K562 (cell line): ENCODE measurements at regions not wholly inside any gene's neighbourhood (a gene's known extent, or its start where the extent isn't known, plus 50 kb on each side); places are given as distances from the start of the nearest gene placed in this dataset.

Experiments used
- ARID2 ChIP-seq: fragments of 450-650 bp; IDR thresholded peaks from 2 replicates; pipeline ENCODE4 v1.6.1; 2017; ENCODE audit warnings: antibody characterized with exemption, mild to moderate bottlenecking
- CEBPG ChIP-seq, 3 experiments: fragments of 200-800 bp in 1 of 3; sonication (Bioruptor generic) in 1 of 3; sonication (generic) in 1 of 3; formaldehyde crosslinking in 1 of 3; IDR thresholded peaks in 2 of 3; conservative IDR thresholded peaks in 1 of 3; 2 replicates each; pipeline versions ENCODE4 v1.6.1 to v1.8.0; 2016 to 2022; ENCODE audit warnings: missing compliant biosample characterization in 2 of 3, missing genetic modification characterization in 2 of 3, mild to moderate bottlenecking in 1 of 3, missing genetic modification reagents in 1 of 3
- CTCF ChIP-seq, 3 experiments: IDR thresholded peaks in 2 of 3; conservative IDR thresholded peaks in 1 of 3; 2 replicates each; pipeline ENCODE4 v1.5.1; 2011 to 2012; ENCODE audit warnings: low read length in 3 of 3, mild to moderate bottlenecking in 3 of 3, control low read depth in 2 of 3, improper control_type of control experiment in 1 of 3, inconsistent platforms in 1 of 3, low read depth in 1 of 3, mixed read lengths in 1 of 3, moderate library complexity in 1 of 3; ENCODE audit not compliant: insufficient read depth in 2 of 3
- FOSL1 ChIP-seq: fragments of 200-800 bp; sonication (Bioruptor generic); conservative IDR thresholded peaks from 2 replicates; pipeline ENCODE4 v1.6.1; 2016; ENCODE audit warnings: missing genetic modification characterization, missing compliant biosample characterization
- MBD2 ChIP-seq: sonication (generic); IDR thresholded peaks from 2 replicates; pipeline ENCODE4 v1.6.1; 2016; ENCODE audit warnings: low read depth, borderline replicate concordance
- NCOR1 ChIP-seq: fragments of 450-650 bp; IDR thresholded peaks from 2 replicates; pipeline ENCODE4 v1.6.1; 2016; ENCODE audit warnings: mild to moderate bottlenecking, moderate library complexity
- NUFIP1 ChIP-seq: fragments of 450-650 bp; IDR thresholded peaks from 2 replicates; pipeline ENCODE4 v1.6.1; 2018; ENCODE audit not compliant: partially characterized antibody
- POLR2H ChIP-seq: IDR thresholded peaks from 2 replicates; pipeline ENCODE4 v1.6.1; 2016; ENCODE audit warnings: missing genetic modification characterization, low read depth, mild to moderate bottlenecking, control low read depth, missing compliant biosample characterization, moderate library complexity
- POLR3G ChIP-seq: IDR thresholded peaks from 2 replicates; pipeline ENCODE4 v1.6.1; 2011; ENCODE audit not compliant: insufficient read length, insufficient replicate concordance; ENCODE audit errors: extremely low read depth
- RBM15 ChIP-seq: fragments of 200-400 bp; formaldehyde crosslinking; IDR thresholded peaks from 2 replicates; pipeline ENCODE4 v1.6.1; 2018; ENCODE audit warnings: mild to moderate bottlenecking, low read length, moderate library complexity; ENCODE audit not compliant: insufficient read depth
- RBM34 ChIP-seq: fragments of 200-400 bp; formaldehyde crosslinking; IDR thresholded peaks from 2 replicates; pipeline ENCODE4 v1.6.1; 2018; ENCODE audit warnings: low read length, borderline replicate concordance; ENCODE audit not compliant: insufficient read depth
- ZNF282 ChIP-seq: sonication (generic); formaldehyde crosslinking; IDR thresholded peaks from 2 replicates; pipeline ENCODE4 v1.8.1; 2023; ENCODE audit warnings: missing genetic modification reagents
- ZNF316 ChIP-seq: fragments of 450-650 bp; IDR thresholded peaks from 2 replicates; pipeline ENCODE4 v1.6.1; 2016
- TF ChIP-seq, protein P1 (sequence below): sonication (generic); formaldehyde crosslinking; IDR thresholded peaks from 2 replicates; pipeline ENCODE4 v1.8.1; 2023; ENCODE audit warnings: mild to moderate bottlenecking, missing genetic modification reagents
- TF ChIP-seq, protein P2 (sequence below): fragments of 450-650 bp; IDR thresholded peaks from 2 replicates; pipeline ENCODE4 v1.6.1; 2016; ENCODE audit warnings: low read depth

GRCh38 chr18:1466035-1466434, 561.4 kb downstream of the ADCYAP1 start (continued):
- TF ChIP-seq CTCF (IDR thresholded peaks at IDR 0.05 in 2 of 3, conservative IDR thresholded peaks at IDR 0.05 in 1 of 3; ENCODE audit: insufficient read depth in 2 of 3, low read depth in 1 of 3, low read length in 3 of 3) (no peak), POLR2H (tag) (0 out of 2 replicates have a peak, but pooled peaks have one; percentile 19), NUFIP1 (no peak), FOSL1 (tag) (peak; percentile 65; the same call in 1 of the 2 replicates), RBM34 (no peak), ARID2 (no peak), POLR3G (no peak), ZNF282 (CRISPR knock-in tag) (no peak), RBM15 (no peak), ZNF316 (no peak), NCOR1 (no peak), MBD2 (no peak), CEBPG (CRISPR knock-in tag; IDR thresholded peaks at IDR 0.05) (no peak), CEBPG (tag; conservative IDR thresholded peaks at IDR 0.05 in 1 of 2, IDR thresholded peaks at IDR 0.05 in 1 of 2) (peak; percentile 69 to 77; a peak in 3 of 4 replicates)
- TF ChIP-seq, protein P1, sequence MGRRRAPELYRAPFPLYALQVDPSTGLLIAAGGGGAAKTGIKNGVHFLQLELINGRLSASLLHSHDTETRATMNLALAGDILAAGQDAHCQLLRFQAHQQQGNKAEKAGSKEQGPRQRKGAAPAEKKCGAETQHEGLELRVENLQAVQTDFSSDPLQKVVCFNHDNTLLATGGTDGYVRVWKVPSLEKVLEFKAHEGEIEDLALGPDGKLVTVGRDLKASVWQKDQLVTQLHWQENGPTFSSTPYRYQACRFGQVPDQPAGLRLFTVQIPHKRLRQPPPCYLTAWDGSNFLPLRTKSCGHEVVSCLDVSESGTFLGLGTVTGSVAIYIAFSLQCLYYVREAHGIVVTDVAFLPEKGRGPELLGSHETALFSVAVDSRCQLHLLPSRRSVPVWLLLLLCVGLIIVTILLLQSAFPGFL, result no peak
- TF ChIP-seq, protein P2, sequence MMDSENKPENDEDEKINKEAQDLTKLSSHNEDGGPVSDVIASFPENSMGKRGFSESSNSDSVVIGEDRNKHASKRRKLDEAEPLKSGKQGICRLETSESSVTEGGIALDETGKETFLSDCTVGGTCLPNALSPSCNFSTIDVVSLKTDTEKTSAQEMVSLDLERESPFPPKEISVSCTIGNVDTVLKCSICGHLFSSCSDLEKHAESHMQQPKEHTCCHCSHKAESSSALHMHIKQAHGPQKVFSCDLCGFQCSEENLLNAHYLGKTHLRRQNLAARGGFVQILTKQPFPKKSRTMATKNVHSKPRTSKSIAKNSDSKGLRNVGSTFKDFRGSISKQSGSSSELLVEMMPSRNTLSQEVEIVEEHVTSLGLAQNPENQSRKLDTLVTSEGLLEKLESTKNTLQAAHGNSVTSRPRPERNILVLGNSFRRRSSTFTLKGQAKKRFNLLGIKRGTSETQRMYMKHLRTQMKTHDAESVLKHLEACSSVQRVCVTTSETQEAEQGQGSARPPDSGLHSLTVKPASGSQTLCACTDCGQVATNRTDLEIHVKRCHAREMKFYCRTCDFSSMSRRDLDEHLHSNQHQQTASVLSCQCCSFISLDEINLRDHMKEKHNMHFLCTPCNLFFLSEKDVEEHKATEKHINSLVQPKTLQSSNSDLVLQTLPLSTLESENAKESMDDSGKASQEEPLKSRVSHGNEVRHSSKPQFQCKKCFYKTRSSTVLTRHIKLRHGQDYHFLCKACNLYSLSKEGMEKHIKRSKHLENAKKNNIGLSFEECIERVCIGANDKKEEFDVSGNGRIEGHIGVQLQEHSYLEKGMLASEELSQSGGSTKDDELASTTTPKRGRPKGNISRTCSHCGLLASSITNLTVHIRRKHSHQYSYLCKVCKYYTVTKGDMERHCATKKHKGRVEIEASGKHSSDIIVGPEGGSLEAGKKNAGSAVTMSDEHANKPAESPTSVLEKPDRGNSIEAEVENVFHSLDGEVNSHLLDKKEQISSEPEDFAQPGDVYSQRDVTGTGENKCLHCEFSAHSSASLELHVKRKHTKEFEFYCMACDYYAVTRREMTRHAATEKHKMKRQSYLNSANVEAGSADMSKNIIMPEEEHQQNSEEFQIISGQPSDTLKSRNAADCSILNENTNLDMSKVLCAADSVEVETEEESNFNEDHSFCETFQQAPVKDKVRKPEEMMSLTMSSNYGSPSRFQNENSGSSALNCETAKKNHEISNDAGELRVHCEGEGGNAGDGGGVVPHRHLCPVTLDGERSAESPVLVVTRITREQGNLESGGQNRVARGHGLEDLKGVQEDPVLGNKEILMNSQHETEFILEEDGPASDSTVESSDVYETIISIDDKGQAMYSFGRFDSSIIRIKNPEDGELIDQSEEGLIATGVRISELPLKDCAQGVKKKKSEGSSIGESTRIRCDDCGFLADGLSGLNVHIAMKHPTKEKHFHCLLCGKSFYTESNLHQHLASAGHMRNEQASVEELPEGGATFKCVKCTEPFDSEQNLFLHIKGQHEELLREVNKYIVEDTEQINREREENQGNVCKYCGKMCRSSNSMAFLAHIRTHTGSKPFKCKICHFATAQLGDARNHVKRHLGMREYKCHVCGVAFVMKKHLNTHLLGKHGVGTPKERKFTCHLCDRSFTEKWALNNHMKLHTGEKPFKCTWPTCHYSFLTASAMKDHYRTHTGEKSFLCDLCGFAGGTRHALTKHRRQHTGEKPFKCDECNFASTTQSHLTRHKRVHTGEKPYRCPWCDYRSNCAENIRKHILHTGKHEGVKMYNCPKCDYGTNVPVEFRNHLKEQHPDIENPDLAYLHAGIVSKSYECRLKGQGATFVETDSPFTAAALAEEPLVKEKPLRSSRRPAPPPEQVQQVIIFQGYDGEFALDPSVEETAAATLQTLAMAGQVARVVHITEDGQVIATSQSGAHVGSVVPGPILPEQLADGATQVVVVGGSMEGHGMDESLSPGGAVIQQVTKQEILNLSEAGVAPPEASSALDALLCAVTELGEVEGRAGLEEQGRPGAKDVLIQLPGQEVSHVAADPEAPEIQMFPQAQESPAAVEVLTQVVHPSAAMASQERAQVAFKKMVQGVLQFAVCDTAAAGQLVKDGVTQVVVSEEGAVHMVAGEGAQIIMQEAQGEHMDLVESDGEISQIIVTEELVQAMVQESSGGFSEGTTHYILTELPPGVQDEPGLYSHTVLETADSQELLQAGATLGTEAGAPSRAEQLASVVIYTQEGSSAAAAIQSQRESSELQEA, result no peak
